ENCODE measurements at regions not wholly inside any gene's neighbourhood (a gene's known extent, or its start where the extent isn't known, plus 50 kb on each side); places are given as distances from the start of the nearest gene placed in this dataset.
A peak's percentile ranks its signal among the peaks of the same experiment; 100 is the strongest.
"Not testable (repeated sequence)": the region's sequence is repeated elsewhere in the genome, so short reads cannot be mapped to it uniquely, and the experiment has no call there.

GRCh38 chr2:125224188-125224587 is 1199.1 kb downstream of the CNTNAP5 start:
- DNase-seq (ENCODE audit: low spot score) = no peak

- DNase-seq (ENCODE audit: low spot score) = no peak
These were observed 1199.7 kb downstream of the CNTNAP5 start for GRCh38 chr2:125224830-125225229.

- DNase-seq (ENCODE audit: low spot score) = peak; percentile 15
These were observed 1202.8 kb downstream of the CNTNAP5 start for GRCh38 chr2:125227843-125228392.

- no peak for DNase-seq (ENCODE audit: low spot score)
These were observed 1215.8 kb downstream of the CNTNAP5 start for GRCh38 chr2:125240870-125241269.

GRCh38 chr2:125243074-125243473 is 1218.0 kb downstream of the CNTNAP5 start:
- DNase-seq (ENCODE audit: low spot score) = no peak

GRCh38 chr2:125254010-125254409 is 1228.9 kb downstream of the CNTNAP5 start:
- DNase-seq (ENCODE audit: low spot score) = no peak

- DNase-seq (ENCODE audit: low spot score) = no peak
These were observed 1234.4 kb downstream of the CNTNAP5 start for GRCh38 chr2:125259451-125259850.

- DNase-seq (ENCODE audit: low spot score) = not testable (repeated sequence)
These were observed 1235.4 kb downstream of the CNTNAP5 start for GRCh38 chr2:125260366-125260930.

GRCh38 chr2:125264453-125264852 is 1239.4 kb downstream of the CNTNAP5 start:
- no peak for DNase-seq (ENCODE audit: low spot score)

- DNase-seq (ENCODE audit: low spot score) = no peak
These were observed 1242.6 kb downstream of the CNTNAP5 start for GRCh38 chr2:125267683-125268082.

GRCh38 chr2:125272651-125273050 is 1247.6 kb downstream of the CNTNAP5 start:
- DNase-seq (ENCODE audit: low spot score) = no peak

GRCh38 chr2:125274718-125275117 is 1249.6 kb downstream of the CNTNAP5 start:
- DNase-seq (ENCODE audit: low spot score) = no peak

GRCh38 chr2:125280265-125280664 is 1255.2 kb downstream of the CNTNAP5 start:
- no peak for DNase-seq (ENCODE audit: low spot score)

- DNase-seq (ENCODE audit: low spot score) = no peak
These were observed 1256.2 kb downstream of the CNTNAP5 start for GRCh38 chr2:125281242-125281641.

- peak; percentile 3 for DNase-seq (ENCODE audit: low spot score)
These were observed 1271.7 kb downstream of the CNTNAP5 start for GRCh38 chr2:125296742-125297141.

GRCh38 chr2:125310657-125311364 is 1285.7 kb downstream of the CNTNAP5 start:
- DNase-seq (ENCODE audit: low spot score) = no peak

- DNase-seq (ENCODE audit: low spot score) = no peak
These were observed 1287.3 kb downstream of the CNTNAP5 start for GRCh38 chr2:125312342-125312741.

- no peak for DNase-seq (ENCODE audit: low spot score)
These were observed 1288.7 kb downstream of the CNTNAP5 start for GRCh38 chr2:125313806-125314205.

- DNase-seq (ENCODE audit: low spot score) = no peak
These were observed 1293.7 kb downstream of the CNTNAP5 start for GRCh38 chr2:125318740-125319139.

- no peak for DNase-seq (ENCODE audit: low spot score)
These were observed 1299.2 kb downstream of the CNTNAP5 start for GRCh38 chr2:125324273-125324672.

- no peak for DNase-seq (ENCODE audit: low spot score)
These were observed 1305.0 kb downstream of the CNTNAP5 start for GRCh38 chr2:125330133-125330532.

- DNase-seq (ENCODE audit: low spot score) = no peak
These were observed 1314.6 kb upstream of the GYPC start for GRCh38 chr2:125341353-125341752.

GRCh38 chr2:125353542-125353941 is 1302.4 kb upstream of the GYPC start:
- DNase-seq (ENCODE audit: low spot score) = not testable (repeated sequence)
